ENCODE measurements at regions not wholly inside any gene's neighbourhood (a gene's known extent, or its start where the extent isn't known, plus 50 kb on each side); places are given as distances from the start of the nearest gene placed in this dataset.

DNA sequence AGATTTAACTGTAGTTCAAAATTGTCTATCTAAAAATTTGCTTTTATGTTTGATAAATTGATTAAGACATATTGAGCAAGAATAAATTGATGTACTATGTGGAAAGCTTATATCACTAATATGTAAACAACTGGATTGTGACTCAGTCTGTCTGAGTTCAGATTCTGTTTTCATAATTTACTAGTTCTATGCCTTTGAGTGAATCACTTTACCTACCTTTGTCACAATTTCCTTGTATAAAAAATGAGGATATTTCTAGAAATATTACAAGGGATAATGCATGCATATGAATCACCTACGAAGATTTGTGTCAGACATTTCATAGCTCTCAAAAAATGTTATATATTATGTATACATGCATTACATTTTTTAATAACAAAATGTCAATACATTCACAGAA is 245.1 kb upstream of the ZWINT start:
- no peak for DNase-seq

DNA sequence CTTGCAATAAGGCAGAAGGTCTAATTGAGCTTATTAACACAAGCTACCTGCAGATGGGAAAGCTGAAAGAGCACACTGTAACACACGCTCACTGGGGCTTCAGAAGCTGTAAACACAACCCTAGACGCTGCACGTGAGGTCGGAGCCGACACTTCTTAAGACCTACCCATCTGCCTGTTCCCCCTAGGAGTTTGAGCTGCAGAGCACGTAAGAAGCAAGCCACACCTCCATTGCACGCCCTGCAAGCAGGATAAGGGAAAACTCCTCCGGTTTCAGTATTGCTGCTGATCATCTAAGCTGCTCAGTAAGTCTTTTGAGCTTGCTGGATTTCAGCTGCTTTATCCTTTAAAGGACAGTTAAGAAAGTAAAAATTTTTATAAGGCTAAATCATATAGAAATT is 244.0 kb upstream of the ZWINT start:
- peak; percentile 2 for DNase-seq

DNA sequence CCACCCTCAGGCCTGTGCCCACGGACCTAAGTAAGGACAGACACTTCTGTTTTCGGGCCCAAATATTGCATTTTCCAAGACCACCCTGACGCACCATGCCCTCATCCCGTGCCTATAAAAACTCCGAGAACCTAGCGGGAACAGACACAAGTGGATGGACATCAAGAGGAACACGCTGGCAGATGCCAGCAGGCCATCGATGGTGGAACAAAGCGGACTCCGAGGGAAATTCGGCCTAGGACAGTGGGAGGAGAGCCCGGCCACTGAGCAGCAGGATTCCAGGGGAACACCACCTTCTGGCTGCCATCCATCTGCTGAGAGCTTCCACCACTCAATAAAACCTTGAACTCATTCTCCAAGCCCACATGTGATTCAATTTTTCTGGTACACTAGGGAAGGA is 243.6 kb upstream of the ZWINT start:
- DNase-seq: no peak

DNA sequence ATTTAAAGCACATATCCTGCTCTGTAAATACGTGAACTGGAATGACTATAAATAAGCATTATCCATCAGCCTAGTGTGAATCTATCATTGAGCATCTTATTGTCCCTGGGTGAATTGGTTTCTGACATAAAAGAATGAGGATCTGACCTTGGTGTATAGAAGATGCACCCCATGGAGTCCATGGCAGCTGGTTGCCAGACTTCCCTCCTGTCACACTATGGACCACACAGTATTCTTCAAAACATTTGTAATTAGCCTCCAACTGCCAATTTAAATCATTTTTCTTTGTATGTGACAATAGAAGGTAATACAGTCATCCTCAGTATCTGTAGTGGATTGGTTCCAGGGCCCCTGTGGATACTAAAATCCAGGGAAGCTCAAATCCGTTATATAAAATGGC is 238.1 kb upstream of the ZWINT start:
- DNase-seq: no peak

DNA sequence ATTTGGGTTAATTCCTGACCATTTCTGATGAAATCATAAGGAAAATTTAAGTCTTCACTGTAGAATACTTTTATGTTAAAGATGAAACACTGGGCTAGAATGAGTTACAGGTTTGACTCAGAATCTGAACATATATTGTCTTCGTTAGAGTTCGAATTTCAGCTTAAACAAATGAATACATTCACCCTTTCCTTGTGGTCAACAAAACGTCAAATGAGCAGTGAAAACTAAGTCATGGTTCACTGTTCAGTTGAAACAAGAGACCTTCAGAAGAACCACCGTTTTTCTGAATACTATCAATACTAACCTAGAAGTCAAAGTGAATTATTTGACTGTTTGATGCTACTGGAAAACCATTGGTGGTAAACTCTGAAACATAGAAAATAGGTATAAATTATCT is 235.2 kb upstream of the ZWINT start:
- DNase-seq: no peak

DNA sequence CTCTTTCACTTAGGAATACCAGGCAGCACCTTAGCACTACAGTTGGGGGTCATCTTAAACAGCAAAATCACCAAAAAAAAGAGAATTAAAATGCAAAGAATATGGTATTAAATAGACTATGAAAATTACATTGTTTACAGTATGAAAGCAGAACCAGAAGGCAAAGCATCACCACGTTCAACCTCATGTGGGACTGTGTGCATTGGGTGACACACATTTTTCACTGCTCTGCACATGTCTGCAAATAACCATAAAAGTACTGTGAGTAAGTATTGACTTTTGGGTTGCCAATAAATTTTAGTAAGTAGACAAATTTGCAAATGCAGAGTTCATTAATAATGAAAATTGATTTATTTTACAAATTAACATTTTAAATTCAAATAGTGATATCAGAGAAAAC is 232.1 kb upstream of the ZWINT start:
- DNase-seq: no peak

DNA sequence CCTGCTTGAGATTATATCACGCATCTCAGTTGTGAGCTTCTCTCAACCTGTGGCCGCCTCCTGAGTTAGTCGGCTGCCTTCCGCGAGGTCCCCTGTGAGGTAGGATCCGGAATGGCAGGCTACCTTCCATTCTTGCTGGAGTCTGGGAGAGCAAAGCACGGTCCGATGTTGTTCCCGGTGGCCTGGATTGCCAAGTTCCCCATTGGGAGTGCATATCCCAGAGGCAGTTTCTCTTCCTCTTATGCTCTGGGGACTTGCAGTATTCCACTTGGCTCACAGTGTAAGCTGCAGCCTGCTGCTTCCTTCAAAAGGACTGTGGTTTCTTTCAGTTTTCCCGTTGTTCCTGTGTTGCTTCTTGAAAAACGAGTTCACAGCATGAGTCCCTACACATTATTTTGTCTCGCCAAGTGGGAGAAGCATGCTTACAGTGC is 225.4 kb upstream of the ZWINT start:
- DNase-seq: no peak

DNA sequence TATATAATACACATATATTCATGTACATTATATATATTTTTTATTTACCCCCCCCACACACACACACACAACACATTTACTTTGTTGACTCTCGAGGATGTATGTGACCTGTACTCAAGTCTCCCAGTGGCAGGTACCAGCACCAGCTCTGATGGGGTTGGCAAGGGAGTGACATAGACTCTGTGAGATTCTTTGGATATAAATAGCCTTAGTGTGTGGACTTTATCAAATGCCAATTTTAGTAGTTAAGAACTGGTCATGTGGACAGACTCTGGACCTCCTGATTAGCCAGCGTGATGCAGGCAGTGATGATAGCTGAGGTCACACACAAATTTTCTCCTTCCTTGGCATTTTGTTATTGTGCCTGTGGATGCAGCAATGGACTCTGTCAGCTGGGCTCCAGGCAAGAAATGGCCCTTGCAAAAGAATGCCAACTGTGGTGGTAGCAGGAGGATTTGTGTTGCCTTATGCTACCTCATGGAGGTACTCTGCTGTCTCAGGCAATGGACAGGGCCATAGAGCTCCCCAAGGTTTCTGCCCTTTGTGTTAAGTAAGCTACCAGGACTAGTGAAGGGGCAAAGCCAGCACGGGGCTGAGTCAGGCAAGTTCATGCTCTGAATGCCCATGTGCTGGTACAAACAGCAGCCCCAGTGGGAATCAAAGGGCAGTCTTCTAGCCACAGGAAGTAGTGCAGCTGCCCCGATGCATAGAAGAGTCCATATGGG is 224.6 kb upstream of the ZWINT start:
- DNase-seq: no peak

DNA sequence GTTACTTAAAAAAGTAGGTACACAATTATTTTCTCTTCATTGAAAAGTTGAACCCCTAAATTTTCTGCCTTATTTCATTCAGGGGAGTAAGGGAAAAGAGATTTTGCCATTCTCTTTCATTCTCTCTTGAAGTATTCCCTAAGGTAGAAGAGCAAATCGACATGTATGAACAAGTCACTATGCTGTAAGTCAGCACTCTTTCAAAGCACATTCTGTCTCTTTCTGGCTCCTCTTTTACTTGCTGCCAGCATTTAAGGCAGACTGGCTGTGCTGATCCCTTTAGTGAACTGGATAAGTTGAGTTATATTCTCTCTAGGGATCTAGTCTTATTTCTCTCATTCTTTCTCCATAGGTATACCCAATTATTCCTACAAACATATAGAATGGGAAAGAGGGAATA is 222.3 kb upstream of the ZWINT start:
- DNase-seq: no peak

DNA sequence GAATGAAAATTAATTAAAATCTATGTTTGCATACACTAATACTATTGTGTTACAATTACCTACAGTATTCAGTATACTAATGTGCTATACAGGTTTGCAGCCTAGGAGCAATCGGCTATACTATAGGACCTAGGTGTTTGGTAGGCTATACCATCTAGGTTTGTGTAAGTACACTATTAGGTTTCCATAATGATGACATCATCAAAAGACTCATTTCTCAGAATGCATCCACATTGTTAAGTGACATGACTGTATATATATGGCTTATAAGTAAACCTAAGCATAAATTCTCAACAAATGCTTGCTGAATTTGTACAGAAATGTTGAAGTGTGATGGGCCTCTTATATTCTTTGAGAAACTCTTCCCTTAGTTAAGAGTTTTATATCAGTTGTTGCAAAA is 206.5 kb upstream of the ZWINT start:
- no peak for DNase-seq

DNA sequence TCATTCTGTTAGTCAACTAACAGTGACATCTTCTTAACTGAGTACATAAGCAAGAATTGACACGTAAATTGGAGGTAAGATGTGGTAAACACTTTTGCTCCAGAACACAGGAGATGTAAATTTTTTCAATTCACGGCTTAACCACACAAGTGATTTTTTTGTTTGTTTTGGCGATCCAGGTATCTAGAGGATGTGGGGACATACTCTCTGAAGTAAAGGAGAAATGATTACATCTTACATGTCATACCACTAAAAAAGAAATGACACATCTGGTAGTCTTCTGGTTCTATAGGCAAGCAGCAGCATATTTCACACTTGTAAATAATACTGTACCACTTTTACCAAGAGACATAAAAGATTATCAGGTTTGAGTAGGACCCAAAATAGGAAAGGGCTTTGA is 200.3 kb upstream of the ZWINT start:
- no peak for DNase-seq

DNA sequence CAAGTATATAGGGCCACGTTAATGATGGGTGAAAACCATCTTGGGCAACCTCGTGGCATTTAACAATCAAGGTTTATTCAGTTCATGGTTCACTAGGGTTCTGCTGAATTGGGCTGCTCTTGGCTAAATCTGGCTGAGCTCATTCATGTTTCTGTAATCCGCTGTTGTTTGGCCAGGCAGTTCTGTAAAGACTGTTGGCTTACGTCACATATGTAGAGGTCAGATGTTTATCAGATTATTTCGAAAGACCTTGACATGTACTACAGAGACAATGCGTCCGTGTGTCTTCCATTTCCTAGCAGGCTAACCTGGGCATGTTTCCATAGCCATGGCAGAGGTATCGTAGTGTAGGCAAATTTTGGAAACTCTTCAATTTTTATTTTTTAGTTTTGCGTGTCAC is 190.0 kb upstream of the ZWINT start:
- no peak for DNase-seq

DNA sequence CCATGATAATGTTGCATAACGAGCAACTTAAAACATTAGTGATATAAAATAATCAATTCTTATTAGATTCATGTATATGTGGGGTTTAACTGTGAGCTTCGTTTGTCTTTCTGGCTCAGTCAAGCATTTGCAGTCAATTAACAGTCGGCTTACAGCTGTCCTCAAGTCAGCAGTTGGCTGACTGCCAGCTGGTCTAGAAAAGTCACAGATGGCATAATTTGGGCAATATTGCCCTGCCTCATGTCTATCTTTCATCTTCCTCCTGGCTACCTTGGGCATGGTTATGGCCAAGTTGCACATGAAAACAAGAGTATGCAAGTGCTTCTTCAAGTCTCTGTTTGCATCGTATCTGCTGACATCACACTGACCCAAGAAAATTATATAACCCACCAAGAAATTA is 186.1 kb upstream of the ZWINT start:
- no peak for DNase-seq

DNA sequence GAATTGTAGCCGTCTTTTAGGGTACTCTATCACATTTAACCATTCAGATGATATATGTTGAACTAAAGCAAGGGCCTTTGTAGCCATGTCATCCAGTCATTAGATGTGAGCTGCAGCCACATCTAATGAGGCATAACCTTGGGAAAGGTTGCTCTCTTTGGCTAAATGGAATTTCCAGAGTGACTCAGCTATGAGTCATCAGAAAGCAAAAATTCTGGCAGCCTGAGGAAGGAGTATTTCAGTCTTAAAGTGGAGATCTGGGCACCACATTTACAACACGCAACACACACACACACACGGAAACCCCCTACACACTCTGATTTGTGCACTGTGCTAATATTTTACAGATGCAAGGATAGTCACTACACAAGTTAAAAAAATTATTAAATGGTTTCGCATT is 176.9 kb upstream of the ZWINT start:
- DNase-seq: no peak

DNA sequence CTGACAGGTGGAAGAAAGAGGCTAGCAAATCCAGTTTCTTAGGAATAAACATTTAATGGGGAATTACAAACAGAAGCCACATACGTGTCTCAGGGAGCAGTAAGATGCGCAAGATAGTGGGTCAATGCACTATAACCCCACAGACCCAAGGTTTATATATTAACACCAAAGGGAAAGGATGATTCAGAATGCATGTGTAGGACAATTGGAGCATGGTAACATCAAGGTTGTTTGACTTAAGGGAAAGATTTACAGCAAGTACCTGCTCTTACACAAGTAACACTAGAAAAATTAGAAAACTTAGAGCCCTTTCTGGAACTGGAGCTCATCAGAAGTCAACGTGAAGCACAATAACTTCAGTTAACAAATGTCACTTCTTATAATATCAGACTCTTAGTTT is 161.1 kb upstream of the ZWINT start:
- DNase-seq: no peak

DNA sequence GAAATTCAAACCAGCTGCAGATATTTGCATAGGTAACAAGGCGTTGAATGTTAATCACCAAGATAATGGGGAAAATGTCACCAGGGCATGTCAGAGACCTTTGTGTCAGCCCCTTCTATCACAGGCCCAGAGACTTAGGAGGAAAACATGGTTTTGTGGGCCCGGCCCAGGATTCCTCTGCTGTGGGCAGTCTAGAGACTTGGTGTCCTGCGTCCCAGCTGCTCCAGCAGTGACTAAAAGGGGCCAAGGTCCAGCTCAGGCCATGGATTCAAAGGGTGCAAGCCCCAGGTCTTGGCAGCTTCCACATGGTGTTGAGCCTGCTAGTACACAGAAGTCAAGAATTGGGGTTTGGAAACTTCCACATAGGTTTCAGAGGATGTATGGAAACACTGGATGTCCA is 147.5 kb upstream of the ZWINT start:
- DNase-seq: no peak

DNA sequence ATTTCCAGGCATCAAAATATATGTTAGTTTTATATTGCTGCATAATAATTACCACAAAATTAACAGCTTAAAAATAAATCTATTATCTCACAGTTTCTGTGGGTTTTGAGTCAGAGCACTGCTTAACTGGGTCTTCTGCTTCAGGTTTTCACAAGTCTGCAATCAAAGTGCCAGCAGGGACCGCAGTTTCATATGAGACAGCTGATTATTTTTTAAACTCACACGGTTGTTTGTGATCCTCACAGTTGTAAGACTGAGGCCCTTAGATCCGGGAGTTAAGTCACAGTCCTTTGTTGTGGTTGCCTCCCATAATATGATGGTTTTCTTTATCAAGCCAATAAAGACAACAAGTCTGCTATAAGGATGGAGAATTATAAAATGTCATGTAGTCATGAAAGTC is 146.0 kb upstream of the ZWINT start:
- DNase-seq: no peak

DNA sequence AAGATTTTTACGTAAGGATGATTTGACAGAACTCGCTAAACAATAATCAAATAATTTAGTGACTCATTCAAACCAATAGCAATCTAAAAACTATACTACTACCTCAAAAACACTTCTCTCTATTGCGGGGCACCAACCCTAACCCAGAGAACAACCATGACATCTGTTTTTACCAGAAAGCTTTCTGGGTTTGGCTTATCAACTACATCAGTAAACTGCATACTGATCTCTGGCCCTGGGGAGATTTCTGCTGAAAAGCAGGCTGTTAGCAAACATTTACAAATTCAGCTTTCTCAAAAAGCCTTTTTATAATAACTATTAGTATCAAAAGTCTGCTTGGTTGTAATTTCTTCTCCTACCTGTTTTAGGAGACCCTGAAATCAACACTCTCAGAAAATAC is 144.5 kb upstream of the ZWINT start:
- DNase-seq: no peak

DNA sequence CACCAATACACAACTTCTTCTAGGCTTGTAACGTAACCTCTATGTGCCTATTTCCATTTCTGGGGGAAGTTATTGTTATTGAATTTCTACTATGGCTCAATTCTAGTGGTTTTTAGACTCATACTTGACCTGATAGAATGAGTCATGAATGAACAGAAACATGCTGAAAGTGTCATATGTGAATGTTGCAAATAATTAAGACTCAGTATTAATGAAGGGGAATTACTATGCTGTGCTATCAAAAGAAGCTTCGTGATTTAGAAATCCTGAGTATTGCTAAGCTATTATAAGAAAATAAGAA is 135.1 kb upstream of the ZWINT start:
- no peak for DNase-seq

DNA sequence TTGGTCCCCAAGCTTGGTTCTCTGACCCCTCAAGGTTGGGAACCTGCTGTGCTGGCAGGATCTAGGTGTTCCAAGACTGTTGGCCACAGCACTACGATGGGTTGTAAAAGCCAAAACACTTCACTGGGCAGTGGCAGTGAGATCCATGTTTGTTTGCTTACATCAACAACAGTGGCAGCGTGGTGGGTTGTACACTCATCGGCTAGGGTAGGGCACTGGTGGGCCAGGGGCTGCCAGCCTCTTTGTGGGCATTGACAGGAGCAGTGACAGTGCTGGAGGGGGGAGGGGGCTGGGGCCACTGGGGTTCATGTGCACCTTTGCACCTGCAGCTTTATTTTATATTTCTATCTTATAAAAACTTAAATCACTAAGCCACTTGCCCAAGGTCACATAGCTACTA is 126.7 kb upstream of the ZWINT start:
- no peak for DNase-seq

DNA sequence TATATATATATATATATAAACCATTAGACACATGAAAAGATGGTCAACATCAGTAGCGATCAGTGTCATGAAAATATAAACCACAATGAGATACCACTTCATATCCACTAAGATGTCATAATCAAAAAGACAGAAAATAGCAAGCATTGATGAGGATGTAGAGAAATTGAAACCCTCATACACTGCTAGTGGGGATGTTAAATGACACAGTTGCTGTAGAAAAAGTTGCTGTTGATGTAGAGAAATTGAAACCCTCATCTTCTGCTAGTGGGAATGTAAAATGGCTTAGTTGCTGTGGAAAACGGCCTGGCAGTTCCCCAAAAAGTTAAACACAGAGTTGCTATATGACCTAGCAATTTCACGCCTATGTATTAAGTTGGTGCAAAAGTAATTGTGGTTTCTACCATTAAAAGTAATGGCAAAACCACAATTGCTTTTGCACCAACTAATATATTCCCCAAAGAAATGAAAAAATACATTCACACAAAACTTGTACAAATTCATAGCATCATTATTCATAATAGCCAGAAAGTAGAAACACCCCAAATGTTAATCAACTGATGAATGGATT is 120.5 kb upstream of the ZWINT start:
- no peak for DNase-seq

DNA sequence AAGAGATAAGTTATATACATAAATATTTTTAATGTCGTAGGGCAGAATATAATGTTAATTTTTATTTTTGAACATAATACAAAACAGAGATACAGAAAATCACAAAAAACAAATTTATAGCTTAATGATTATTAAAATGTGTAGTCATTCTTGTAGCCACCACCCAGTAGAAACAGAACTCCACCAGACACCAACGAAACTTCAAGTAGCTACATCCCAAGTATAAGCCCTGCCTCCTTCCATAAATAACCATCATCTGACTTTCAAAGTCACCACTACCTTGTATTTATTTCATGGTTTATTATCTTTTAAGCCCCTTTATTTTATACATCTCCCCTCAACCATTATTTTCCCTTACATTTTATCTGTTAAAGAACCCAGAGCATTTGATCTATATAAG is 111.9 kb upstream of the ZWINT start:
- DNase-seq: no peak

DNA sequence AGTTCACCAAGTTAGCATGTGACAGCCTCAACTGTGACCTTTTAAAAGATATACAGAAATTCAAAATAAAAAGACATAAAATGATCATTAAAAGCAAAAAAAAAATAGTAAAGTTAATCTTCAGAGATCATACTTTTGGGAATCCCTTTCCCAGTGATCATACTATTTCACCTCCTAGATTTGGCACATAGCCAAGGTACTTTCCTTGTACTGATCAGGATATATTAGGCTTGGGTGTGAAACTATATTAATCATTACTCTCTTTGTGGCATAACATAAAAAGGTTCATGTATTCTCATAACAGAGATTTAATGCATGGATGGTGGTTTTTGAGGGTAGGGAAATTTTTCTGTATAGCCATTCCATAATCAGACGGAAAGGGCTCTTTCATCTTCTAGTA is 109.6 kb upstream of the ZWINT start:
- DNase-seq: no peak

DNA sequence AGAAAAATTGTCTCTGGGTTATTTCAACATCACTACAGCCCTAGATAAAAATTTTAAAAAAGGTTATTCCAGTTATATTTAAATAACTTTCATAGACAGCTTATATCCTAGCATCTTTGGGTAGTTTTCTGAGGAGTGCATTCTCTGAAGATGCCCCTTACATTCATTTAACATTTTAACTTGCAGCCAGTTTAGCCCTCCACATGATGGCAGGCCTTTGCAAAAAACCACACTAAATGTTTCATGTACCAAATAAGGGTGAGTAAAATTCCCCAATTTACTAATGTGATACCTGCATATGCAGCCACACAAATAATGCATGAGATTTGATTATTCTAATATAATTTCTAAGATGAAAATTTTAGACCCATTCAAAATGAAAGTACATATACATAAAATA is 108.4 kb upstream of the ZWINT start:
- DNase-seq: no peak

DNA sequence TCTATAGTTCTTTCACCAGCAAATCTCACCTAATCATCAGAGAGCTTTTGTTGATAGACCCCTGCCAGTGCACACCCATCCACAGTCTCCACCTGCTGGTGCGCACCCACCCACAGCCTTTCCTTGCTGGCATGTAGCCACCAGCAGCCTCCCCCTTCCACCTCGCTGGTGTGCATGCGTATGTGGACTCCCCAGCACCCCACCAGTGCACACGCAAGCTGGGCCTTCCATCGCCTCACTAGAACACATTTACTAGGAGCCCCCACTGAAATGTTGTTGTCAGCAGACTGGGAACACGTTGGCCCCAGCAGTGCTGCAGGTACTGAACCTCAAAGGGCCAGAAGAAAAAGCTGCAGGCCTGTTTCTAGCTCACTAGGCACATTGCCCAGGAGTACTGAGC is 104.9 kb upstream of the ZWINT start:
- no peak for DNase-seq
